IMR-90 (cell line): ENCODE measurements at regions not wholly inside any gene's neighbourhood (a gene's known extent, or its start where the extent isn't known, plus 50 kb on each side); places are given as distances from the start of the nearest gene placed in this dataset.

ENCODE experiments used
- BHLHE40 ChIP-seq: fragments of 150-350 bp; IDR thresholded peaks from 2 replicates; pipeline ENCODE4 v1.6.1; 2016; ENCODE audit warnings: mild to moderate bottlenecking, low read depth, low read length
- FOS ChIP-seq: fragments of 150-350 bp; IDR thresholded peaks from 2 replicates; pipeline ENCODE4 v1.6.1; 2016; ENCODE audit warnings: low read depth, low read length
- MAFK ChIP-seq: IDR thresholded peaks from 2 replicates; pipeline ENCODE4 v1.6.1; 2012; ENCODE audit warnings: low read depth, low read length, improper control_type of control experiment
- POLR2A ChIP-seq: IDR thresholded peaks from 2 replicates; pipeline ENCODE4 v1.6.1; 2012; ENCODE audit warnings: mild to moderate bottlenecking, low read depth, low read length
- RAD21 ChIP-seq: IDR thresholded peaks from 2 replicates; pipeline ENCODE4 v1.6.1; 2012; ENCODE audit warnings: low read length, improper control_type of control experiment
- RCOR1 ChIP-seq: IDR thresholded peaks from 2 replicates; pipeline ENCODE4 v1.6.1; 2012; ENCODE audit warnings: mild to moderate bottlenecking, low read length, improper control_type of control experiment; ENCODE audit not compliant: insufficient replicate concordance
- SMC3 ChIP-seq: fragments of 150-350 bp; IDR thresholded peaks from 2 replicates; pipeline ENCODE4 v1.6.1; 2016; ENCODE audit warnings: low read depth, mild to moderate bottlenecking, antibody characterized with exemption, low read length, moderate library complexity
- USF2 ChIP-seq: fragments of 150-350 bp; IDR thresholded peaks from 2 replicates; pipeline ENCODE4 v1.6.1; 2017; ENCODE audit warnings: mild to moderate bottlenecking, antibody characterized with exemption, low read length, low read depth
- TF ChIP-seq, protein P1 (sequence below): conservative IDR thresholded peaks from 2 replicates; pipeline ENCODE4 v1.5.1; 2012; ENCODE audit warnings: mild to moderate bottlenecking, low read depth, low read length, improper control_type of control experiment
- TF ChIP-seq, protein P2 (sequence below): fragments of 150-350 bp; IDR thresholded peaks from 2 replicates; pipeline ENCODE4 v1.6.1; 2016; ENCODE audit warnings: low read depth, mild to moderate bottlenecking, low read length, moderate library complexity, borderline replicate concordance

GRCh38 chr3:98999675-99000074 lies 98.2 kb upstream of the DCBLD2 start:
- TF ChIP-seq POLR2A = no peak
- TF ChIP-seq FOS = no peak
- TF ChIP-seq, protein P1, sequence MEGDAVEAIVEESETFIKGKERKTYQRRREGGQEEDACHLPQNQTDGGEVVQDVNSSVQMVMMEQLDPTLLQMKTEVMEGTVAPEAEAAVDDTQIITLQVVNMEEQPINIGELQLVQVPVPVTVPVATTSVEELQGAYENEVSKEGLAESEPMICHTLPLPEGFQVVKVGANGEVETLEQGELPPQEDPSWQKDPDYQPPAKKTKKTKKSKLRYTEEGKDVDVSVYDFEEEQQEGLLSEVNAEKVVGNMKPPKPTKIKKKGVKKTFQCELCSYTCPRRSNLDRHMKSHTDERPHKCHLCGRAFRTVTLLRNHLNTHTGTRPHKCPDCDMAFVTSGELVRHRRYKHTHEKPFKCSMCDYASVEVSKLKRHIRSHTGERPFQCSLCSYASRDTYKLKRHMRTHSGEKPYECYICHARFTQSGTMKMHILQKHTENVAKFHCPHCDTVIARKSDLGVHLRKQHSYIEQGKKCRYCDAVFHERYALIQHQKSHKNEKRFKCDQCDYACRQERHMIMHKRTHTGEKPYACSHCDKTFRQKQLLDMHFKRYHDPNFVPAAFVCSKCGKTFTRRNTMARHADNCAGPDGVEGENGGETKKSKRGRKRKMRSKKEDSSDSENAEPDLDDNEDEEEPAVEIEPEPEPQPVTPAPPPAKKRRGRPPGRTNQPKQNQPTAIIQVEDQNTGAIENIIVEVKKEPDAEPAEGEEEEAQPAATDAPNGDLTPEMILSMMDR = no peak
- TF ChIP-seq RCOR1 = no peak
- TF ChIP-seq SMC3 = no peak
- no peak for TF ChIP-seq RAD21
- no peak for TF ChIP-seq MAFK
- TF ChIP-seq, protein P2, sequence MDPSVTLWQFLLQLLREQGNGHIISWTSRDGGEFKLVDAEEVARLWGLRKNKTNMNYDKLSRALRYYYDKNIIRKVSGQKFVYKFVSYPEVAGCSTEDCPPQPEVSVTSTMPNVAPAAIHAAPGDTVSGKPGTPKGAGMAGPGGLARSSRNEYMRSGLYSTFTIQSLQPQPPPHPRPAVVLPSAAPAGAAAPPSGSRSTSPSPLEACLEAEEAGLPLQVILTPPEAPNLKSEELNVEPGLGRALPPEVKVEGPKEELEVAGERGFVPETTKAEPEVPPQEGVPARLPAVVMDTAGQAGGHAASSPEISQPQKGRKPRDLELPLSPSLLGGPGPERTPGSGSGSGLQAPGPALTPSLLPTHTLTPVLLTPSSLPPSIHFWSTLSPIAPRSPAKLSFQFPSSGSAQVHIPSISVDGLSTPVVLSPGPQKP = no peak
- TF ChIP-seq BHLHE40 = no peak
- no peak for TF ChIP-seq USF2
